ENCODE measurements at regions not wholly inside any gene's neighbourhood (a gene's known extent, or its start where the extent isn't known, plus 50 kb on each side); places are given as distances from the start of the nearest gene placed in this dataset.

DNA sequence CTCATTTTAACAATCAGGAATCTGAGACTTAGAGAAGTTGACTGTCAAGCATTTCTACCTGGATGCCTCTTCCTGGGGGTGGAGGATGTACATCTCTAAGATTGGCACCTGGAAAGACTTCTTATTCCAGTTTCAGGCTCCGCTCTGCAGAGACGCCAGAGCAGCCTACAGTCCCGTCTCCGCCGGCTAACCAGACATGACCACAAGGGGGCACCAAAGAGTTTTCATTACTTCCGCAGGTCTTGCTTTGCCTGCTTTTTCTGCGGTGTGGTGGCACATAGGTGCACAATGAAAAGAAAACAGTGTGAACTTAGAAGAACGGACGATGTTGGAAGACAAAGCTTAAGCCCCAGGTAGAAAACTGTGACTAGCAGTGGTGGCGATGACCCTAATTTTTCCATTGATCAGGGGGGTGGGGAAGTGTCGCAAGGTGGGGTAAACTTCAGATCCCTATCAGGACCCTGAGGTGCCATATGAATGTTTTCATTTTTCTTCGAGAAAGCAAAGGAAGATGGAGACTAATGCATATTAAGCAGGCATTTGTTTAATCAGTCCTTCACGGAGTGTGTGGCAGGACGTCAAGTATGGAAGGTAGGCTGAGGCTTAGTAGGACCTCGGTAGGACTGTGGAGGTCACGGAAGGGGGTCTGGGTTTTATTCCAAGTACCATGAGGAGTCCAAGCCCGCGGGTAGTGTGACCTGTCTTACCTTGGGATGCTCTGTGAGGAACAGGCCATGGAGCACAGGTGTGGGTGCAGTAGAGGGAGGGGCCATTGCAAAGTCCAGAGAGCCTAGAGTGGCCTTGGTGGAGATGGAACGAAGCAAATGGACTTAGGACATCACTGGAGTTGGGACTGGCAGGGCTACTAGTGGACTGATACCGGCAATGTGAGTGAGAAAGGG, 60.1 kb upstream of the SORCS3 start:
- TF ChIP-seq, protein P1, sequence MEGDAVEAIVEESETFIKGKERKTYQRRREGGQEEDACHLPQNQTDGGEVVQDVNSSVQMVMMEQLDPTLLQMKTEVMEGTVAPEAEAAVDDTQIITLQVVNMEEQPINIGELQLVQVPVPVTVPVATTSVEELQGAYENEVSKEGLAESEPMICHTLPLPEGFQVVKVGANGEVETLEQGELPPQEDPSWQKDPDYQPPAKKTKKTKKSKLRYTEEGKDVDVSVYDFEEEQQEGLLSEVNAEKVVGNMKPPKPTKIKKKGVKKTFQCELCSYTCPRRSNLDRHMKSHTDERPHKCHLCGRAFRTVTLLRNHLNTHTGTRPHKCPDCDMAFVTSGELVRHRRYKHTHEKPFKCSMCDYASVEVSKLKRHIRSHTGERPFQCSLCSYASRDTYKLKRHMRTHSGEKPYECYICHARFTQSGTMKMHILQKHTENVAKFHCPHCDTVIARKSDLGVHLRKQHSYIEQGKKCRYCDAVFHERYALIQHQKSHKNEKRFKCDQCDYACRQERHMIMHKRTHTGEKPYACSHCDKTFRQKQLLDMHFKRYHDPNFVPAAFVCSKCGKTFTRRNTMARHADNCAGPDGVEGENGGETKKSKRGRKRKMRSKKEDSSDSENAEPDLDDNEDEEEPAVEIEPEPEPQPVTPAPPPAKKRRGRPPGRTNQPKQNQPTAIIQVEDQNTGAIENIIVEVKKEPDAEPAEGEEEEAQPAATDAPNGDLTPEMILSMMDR (IDR thresholded peaks at IDR 0.05 in 8 of 11, conservative IDR thresholded peaks at IDR 0.05 in 3 of 11) = peak in 10 of 11 experiments; percentile 32 to 88 (median 74)
- no peak for TF ChIP-seq POLR2A (IDR thresholded peaks at IDR 0.05)

All from spleen (tissue), 7 donors.